Fibroblast of lung (primary cell): ENCODE measurements at regions not wholly inside any gene's neighbourhood (a gene's known extent, or its start where the extent isn't known, plus 50 kb on each side); places are given as distances from the start of the nearest gene placed in this dataset.

ENCODE experiments used
- DNase-seq, 2 donors: peaks; one replicate each; pipeline versions ENCODE4 v3.0.0 to v3.0.0-alpha.2; 2010; ENCODE audit warnings: low read depth in 2 of 2
- H2AFZ ChIP-seq: 2 replicates; pipeline ENCODE4 v1.5.1; 2012; ENCODE audit warnings: low read length, control low read depth, inconsistent platforms
- H3K27ac ChIP-seq: 2 replicates; pipeline ENCODE4 v1.5.1; 2011; ENCODE audit warnings: low read length, control low read depth; ENCODE audit not compliant: insufficient read depth
- H3K27me3 ChIP-seq: 2 replicates; pipeline ENCODE4 v1.5.1; 2011; ENCODE audit warnings: mild to moderate bottlenecking, low read length; ENCODE audit not compliant: control insufficient read depth, insufficient read depth
- H3K36me3 ChIP-seq: 2 replicates; pipeline ENCODE4 v1.5.1; 2011; ENCODE audit warnings: low read length; ENCODE audit not compliant: control insufficient read depth, insufficient read depth
- H3K4me1 ChIP-seq: 2 replicates; pipeline ENCODE4 v1.5.1; 2011; ENCODE audit warnings: low read length; ENCODE audit not compliant: control insufficient read depth, insufficient read depth; ENCODE audit errors: extremely low read depth
- H3K4me2 ChIP-seq: 2 replicates; pipeline ENCODE4 v1.5.1; 2011; ENCODE audit warnings: low read length, control low read depth; ENCODE audit not compliant: insufficient read depth; ENCODE audit errors: extremely low read depth
- H3K4me3 ChIP-seq, 4 experiments: fragments of 200-600 bp in 1 of 4; sonication (generic) in 1 of 4; replicated peaks in 1 of 4; 2 replicates each; pipeline ENCODE4 v1.5.1; 2011 to 2016; ENCODE audit warnings: low read length in 4 of 4, low read depth in 3 of 4, mild to moderate bottlenecking in 3 of 4, control low read depth in 2 of 4, inconsistent platforms in 1 of 4, mixed read lengths in 1 of 4; ENCODE audit not compliant: insufficient read depth in 1 of 4; ENCODE audit errors: control extremely low read depth in 1 of 4
- H3K79me2 ChIP-seq: 2 replicates; pipeline ENCODE4 v1.5.1; 2012; ENCODE audit warnings: mild to moderate bottlenecking, low read length, inconsistent platforms; ENCODE audit not compliant: control insufficient read depth, insufficient read depth
- H3K9ac ChIP-seq: 2 replicates; pipeline ENCODE4 v1.5.1; 2011; ENCODE audit warnings: mild to moderate bottlenecking, low read length, control low read depth; ENCODE audit not compliant: insufficient read depth
- H3K9me3 ChIP-seq: 2 replicates; pipeline ENCODE4 v1.5.1; 2012; ENCODE audit warnings: low read depth, low read length; ENCODE audit not compliant: control insufficient read depth, insufficient read depth
- H4K20me1 ChIP-seq: 2 replicates; pipeline ENCODE4 v1.5.1; 2011; ENCODE audit warnings: low read length; ENCODE audit not compliant: control insufficient read depth, insufficient read depth; ENCODE audit errors: extremely low read depth
- CTCF ChIP-seq, 2 donors: IDR thresholded peaks in 1 of 2; conservative IDR thresholded peaks in 1 of 2; 1 replicate in 1 of 2; 2 replicates in 1 of 2; pipeline ENCODE4 v1.5.1; 2011 to 2012; ENCODE audit warnings: low read length in 2 of 2, control low read depth in 1 of 2, inconsistent platforms in 1 of 2, low read depth in 1 of 2, mild to moderate bottlenecking in 1 of 2
- EZH2 ChIP-seq: IDR thresholded peaks from 2 replicates; pipeline ENCODE4 v1.5.1; 2012; ENCODE audit warnings: low read length, control low read depth, mild to moderate bottlenecking; ENCODE audit errors: missing control alignments

- Histone ChIP-seq H3K9me3 (no peaks in the 10 kb centered on the region), H2AFZ (no peak overlapping the region), H3K4me3 (no peak overlapping the region), H3K27ac (peak overlapping the region; percentile 67), H3K79me2 (no peaks in the 10 kb centered on the region), H3K9ac (no peak overlapping the region), H3K4me1 (peaks cover 31% of the 10 kb centered on the region), H3K4me2 (no peak overlapping the region), H3K36me3 (no peaks in the 10 kb centered on the region), H3K27me3 (no peaks in the 10 kb centered on the region), H4K20me1 (no peaks in the 10 kb centered on the region)
- no peak for TF ChIP-seq CTCF (conservative IDR thresholded peaks at IDR 0.05 in 1 of 2, IDR thresholded peaks at IDR 0.05 in 1 of 2; ENCODE audit: low read depth in 1 of 2, low read length in 2 of 2)
- no peak for TF ChIP-seq EZH2
- peak in 1 of 2 donors; percentile 38 for DNase-seq
Observed at GRCh38 chr1:115429884-115430283, 91.8 kb upstream of the NGF start.

GRCh38 chr1:115429241-115429640 is 91.2 kb upstream of the NGF start:
- no peak overlapping the region for H3K4me2 ChIP-seq
- H3K36me3 ChIP-seq, result no peaks in the 10 kb centered on the region
- peak overlapping the region; percentile 67 for H3K27ac ChIP-seq

GRCh38 chr1:115428676-115429075 is 90.6 kb upstream of the NGF start:
- Histone ChIP-seq H4K20me1 (no peaks in the 10 kb centered on the region), H3K4me1 (peaks cover 31% of the 10 kb centered on the region), H3K9ac (no peak overlapping the region), H3K4me3 (no peak overlapping the region), H3K36me3 (no peaks in the 10 kb centered on the region), H3K4me2 (no peak overlapping the region), H3K9me3 (no peaks in the 10 kb centered on the region), H3K27ac (no peak overlapping the region), H3K79me2 (no peaks in the 10 kb centered on the region), H2AFZ (no peak overlapping the region), H3K27me3 (no peaks in the 10 kb centered on the region)
- no peak for TF ChIP-seq EZH2
- no peak for TF ChIP-seq CTCF (conservative IDR thresholded peaks at IDR 0.05 in 1 of 2, IDR thresholded peaks at IDR 0.05 in 1 of 2; ENCODE audit: low read depth in 1 of 2, low read length in 2 of 2)
- peak in 1 of 2 donors; percentile 60 for DNase-seq

More at GRCh38 chr1:115429241-115429640, 91.2 kb upstream of the NGF start:
- Histone ChIP-seq H3K9me3 (no peaks in the 10 kb centered on the region), H3K4me3 (no peak overlapping the region), H3K4me1 (peaks cover 31% of the 10 kb centered on the region), H2AFZ (no peak overlapping the region), H4K20me1 (no peaks in the 10 kb centered on the region), H3K9ac (no peak overlapping the region), H3K79me2 (no peaks in the 10 kb centered on the region), H3K27me3 (no peaks in the 10 kb centered on the region)
- peak; percentile 29 to 79 for DNase-seq
- no peak for TF ChIP-seq CTCF (conservative IDR thresholded peaks at IDR 0.05 in 1 of 2, IDR thresholded peaks at IDR 0.05 in 1 of 2; ENCODE audit: low read depth in 1 of 2, low read length in 2 of 2)
- TF ChIP-seq EZH2, result no peak
